WTC11 (cell line): ENCODE measurements at regions not wholly inside any gene's neighbourhood (a gene's known extent, or its start where the extent isn't known, plus 50 kb on each side); places are given as distances from the start of the nearest gene placed in this dataset.

Source experiments
- CREM ChIP-seq: sonication (generic); formaldehyde crosslinking; IDR thresholded peaks from 2 replicates; pipeline ENCODE4 v1.8.1; 2022; ENCODE audit warnings: mild to moderate bottlenecking, missing genetic modification reagents, moderate library complexity
- ESRRA ChIP-seq: sonication (generic); formaldehyde crosslinking; IDR thresholded peaks from 2 replicates; pipeline ENCODE4 v1.8.1; 2022; ENCODE audit warnings: mild to moderate bottlenecking, missing genetic modification reagents, borderline replicate concordance
- TF ChIP-seq, protein P1 (sequence below): fragments of 200-600 bp; IDR thresholded peaks from 2 replicates; pipeline ENCODE4 v1.8.0; 2022; ENCODE audit warnings: antibody characterized with exemption
- TF ChIP-seq, protein P2 (sequence below): sonication (generic); formaldehyde crosslinking; conservative IDR thresholded peaks from 2 replicates; pipeline ENCODE4 v1.8.1; 2022; ENCODE audit warnings: mild to moderate bottlenecking, missing genetic modification reagents

DNA sequence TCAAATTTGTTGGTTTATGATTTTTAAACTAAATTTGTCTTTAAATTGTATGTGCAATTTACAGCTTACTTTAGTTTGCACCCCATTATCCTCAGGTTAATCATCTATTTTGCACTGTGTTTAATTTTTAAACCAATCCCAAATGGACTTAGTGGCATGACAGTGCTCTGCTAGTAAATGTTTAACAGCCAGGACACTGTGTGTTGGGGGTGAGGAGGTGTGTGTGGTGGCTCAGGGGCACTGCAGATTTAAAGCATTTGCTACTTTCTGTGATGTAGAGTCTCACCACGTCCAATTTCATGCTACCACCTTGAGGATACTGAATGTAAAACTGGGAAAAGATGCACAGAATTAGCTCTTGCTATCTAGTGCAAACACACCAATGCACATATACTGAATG is 225.7 kb downstream of the HAO1 start:
- TF ChIP-seq, protein P1, sequence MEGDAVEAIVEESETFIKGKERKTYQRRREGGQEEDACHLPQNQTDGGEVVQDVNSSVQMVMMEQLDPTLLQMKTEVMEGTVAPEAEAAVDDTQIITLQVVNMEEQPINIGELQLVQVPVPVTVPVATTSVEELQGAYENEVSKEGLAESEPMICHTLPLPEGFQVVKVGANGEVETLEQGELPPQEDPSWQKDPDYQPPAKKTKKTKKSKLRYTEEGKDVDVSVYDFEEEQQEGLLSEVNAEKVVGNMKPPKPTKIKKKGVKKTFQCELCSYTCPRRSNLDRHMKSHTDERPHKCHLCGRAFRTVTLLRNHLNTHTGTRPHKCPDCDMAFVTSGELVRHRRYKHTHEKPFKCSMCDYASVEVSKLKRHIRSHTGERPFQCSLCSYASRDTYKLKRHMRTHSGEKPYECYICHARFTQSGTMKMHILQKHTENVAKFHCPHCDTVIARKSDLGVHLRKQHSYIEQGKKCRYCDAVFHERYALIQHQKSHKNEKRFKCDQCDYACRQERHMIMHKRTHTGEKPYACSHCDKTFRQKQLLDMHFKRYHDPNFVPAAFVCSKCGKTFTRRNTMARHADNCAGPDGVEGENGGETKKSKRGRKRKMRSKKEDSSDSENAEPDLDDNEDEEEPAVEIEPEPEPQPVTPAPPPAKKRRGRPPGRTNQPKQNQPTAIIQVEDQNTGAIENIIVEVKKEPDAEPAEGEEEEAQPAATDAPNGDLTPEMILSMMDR, result no peak
- no peak for TF ChIP-seq CREM (CRISPR knock-in tag)
- TF ChIP-seq ESRRA, result no peak
- TF ChIP-seq, protein P2, sequence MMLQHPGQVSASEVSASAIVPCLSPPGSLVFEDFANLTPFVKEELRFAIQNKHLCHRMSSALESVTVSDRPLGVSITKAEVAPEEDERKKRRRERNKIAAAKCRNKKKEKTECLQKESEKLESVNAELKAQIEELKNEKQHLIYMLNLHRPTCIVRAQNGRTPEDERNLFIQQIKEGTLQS (CRISPR knock-in tag), result no peak
